Activated B cell treated with CpG ODN at 0.5 μM for 24 hours (primary cell): ENCODE measurements at regions not wholly inside any gene's neighbourhood (a gene's known extent, or its start where the extent isn't known, plus 50 kb on each side); places are given as distances from the start of the nearest gene placed in this dataset.

Experiments used
- ATAC-seq: fragments of 200-7000 bp; cut with Tn5 transposase; one replicate; pipeline ENCODE4 v1.10.0; 2021; ENCODE audit warnings: low read depth, mild to moderate bottlenecking, moderate library complexity
- CTCF ChIA-PET: fragments of 350-600 bp; sonication (Branson Sonifier 250); formaldehyde crosslinking; loops from one replicate; lab custom pipeline; 2021; ENCODE audit warnings: antibody characterized with exemption; lab: Charles Lee
- POLR2A ChIA-PET: fragments of 350-600 bp; sonication (Branson Sonifier 250); formaldehyde crosslinking; loops from one replicate; lab custom pipeline; 2021; ENCODE audit warnings: antibody characterized with exemption; lab: Charles Lee
- DNase-seq: peaks from one replicate; pipeline ENCODE4 v3.0.0; 2022
- H3K27ac Mint-ChIP-seq: one replicate; pipeline ENCODE4 v1.8.0; 2020; ENCODE audit warnings: mixed read lengths
- H3K27me3 Mint-ChIP-seq: one replicate; pipeline ENCODE4 v1.8.0; 2021; ENCODE audit warnings: mixed read lengths
- H3K36me3 Mint-ChIP-seq: one replicate; pipeline ENCODE4 v1.8.0; 2021; ENCODE audit warnings: low read depth, mixed read lengths
- H3K4me1 Mint-ChIP-seq: one replicate; pipeline ENCODE4 v1.8.0; 2021; ENCODE audit warnings: mixed read lengths
- H3K4me3 Mint-ChIP-seq: one replicate; pipeline ENCODE4 v1.8.0; 2020; ENCODE audit warnings: mild to moderate bottlenecking, mixed read lengths
- H3K9me3 Mint-ChIP-seq: one replicate; pipeline ENCODE4 v1.8.0; 2020; ENCODE audit warnings: mixed read lengths
- intact Hi-C: fragments of 100-400 bp; cut with micrococcal nuclease; formaldehyde crosslinking; loops from one replicate; pipeline ENCODE4 v1.15.1; 2024
- TF ChIP-seq, protein P1 (sequence below): fragments of 200-600 bp; IDR thresholded peaks from one replicate; pipeline ENCODE4 v1.8.0; 2022; ENCODE audit warnings: antibody characterized with exemption, mild to moderate bottlenecking

DNA sequence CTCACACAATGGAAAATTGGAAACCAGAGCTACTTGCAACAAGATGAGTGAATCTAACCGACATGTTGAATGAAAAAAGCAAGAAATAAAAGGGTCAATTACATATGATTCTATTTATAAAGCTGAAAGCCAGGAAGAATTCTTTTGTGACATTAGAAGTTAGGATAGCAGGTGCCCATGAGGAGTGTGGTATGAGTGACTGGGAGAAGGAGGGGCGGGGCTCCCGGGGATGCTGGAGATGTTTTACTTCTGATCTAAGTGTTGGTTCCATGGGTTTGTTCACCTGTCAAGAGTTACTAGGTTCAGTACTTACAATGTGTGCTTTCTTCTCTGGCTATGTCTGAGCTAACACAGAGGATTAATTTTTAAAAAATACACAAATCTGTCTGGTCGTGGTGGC lies 60.8 kb downstream of the NSMCE3 start:
- Mint-ChIP-seq H3K9me3 (no peaks in the 10 kb centered on the region), H3K36me3 (no peaks in the 10 kb centered on the region), H3K4me3 (no peak overlapping the region), H3K27me3 (peaks cover 11% of the 10 kb centered on the region), H3K27ac (no peak overlapping the region), H3K4me1 (no peaks in the 10 kb centered on the region)
- intact Hi-C loops, result no loop called here
- no peak for ATAC-seq
- ChIA-PET CTCF (no interaction called here), POLR2A (no interaction called here)
- TF ChIP-seq, protein P1, sequence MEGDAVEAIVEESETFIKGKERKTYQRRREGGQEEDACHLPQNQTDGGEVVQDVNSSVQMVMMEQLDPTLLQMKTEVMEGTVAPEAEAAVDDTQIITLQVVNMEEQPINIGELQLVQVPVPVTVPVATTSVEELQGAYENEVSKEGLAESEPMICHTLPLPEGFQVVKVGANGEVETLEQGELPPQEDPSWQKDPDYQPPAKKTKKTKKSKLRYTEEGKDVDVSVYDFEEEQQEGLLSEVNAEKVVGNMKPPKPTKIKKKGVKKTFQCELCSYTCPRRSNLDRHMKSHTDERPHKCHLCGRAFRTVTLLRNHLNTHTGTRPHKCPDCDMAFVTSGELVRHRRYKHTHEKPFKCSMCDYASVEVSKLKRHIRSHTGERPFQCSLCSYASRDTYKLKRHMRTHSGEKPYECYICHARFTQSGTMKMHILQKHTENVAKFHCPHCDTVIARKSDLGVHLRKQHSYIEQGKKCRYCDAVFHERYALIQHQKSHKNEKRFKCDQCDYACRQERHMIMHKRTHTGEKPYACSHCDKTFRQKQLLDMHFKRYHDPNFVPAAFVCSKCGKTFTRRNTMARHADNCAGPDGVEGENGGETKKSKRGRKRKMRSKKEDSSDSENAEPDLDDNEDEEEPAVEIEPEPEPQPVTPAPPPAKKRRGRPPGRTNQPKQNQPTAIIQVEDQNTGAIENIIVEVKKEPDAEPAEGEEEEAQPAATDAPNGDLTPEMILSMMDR, result no peak
- no peak for DNase-seq

DNA sequence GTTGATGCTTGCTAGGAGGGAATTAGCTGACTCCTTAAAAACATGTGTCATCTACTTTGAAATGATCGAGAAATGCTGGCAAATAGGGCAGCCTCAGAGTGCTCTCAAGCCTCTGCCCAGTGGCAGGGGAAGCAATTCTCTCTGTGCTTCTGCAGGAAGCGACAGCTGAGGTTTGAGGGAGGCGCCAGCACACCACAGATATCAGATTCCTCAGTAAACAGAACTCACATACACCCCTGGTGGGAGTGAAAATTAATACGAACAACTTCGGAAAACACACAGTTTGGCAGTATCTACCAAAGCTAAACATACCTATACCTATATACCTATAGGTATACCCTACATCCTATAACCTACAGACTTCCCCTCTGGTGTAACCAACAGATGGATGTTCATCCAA lies 61.3 kb downstream of the NSMCE3 start:
- CTCF ChIA-PET, result no interaction called here
- H3K27me3 Mint-ChIP-seq, result peaks cover 11% of the 10 kb centered on the region
- POLR2A ChIA-PET, result no interaction called here
- H3K4me3 Mint-ChIP-seq, result no peak overlapping the region
- no peaks in the 10 kb centered on the region for H3K36me3 Mint-ChIP-seq
- intact Hi-C loops, result no loop called here
- DNase-seq (no peak), ATAC-seq (no peak)
- H3K4me1 Mint-ChIP-seq, result no peaks in the 10 kb centered on the region
- H3K9me3 Mint-ChIP-seq, result no peaks in the 10 kb centered on the region
- H3K27ac Mint-ChIP-seq, result no peak overlapping the region
- TF ChIP-seq, protein P1, result no peak

DNA sequence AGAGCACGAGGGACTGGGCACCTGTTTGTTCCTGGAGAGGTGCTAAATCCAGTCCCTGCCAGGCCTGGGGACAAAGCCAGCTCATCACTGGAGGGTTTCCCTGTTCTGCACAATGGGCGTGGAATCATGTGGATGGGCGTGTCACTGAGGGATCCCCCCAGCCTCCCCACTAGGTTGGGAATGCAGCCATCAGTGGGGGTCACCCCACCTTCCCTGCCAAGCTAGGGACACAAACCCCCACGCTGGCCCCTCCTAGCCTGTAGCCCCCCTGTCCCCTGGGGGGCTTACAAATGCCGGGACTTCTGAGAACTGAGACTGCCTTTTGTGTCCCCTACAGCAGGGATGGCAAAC lies 61.9 kb downstream of the NSMCE3 start:
- no peaks in the 10 kb centered on the region for H3K4me1 Mint-ChIP-seq
- no peaks in the 10 kb centered on the region for H3K9me3 Mint-ChIP-seq
- H3K36me3 Mint-ChIP-seq, result no peaks in the 10 kb centered on the region
- DNase-seq (no peak), ATAC-seq (no peak)
- no peak overlapping the region for H3K27ac Mint-ChIP-seq
- H3K27me3 Mint-ChIP-seq, result peaks cover 11% of the 10 kb centered on the region
- POLR2A ChIA-PET, result no interaction called here
- CTCF ChIA-PET, result no interaction called here
- no peak overlapping the region for H3K4me3 Mint-ChIP-seq
- TF ChIP-seq, protein P1, result no peak
- intact Hi-C loops, result no loop called here

DNA sequence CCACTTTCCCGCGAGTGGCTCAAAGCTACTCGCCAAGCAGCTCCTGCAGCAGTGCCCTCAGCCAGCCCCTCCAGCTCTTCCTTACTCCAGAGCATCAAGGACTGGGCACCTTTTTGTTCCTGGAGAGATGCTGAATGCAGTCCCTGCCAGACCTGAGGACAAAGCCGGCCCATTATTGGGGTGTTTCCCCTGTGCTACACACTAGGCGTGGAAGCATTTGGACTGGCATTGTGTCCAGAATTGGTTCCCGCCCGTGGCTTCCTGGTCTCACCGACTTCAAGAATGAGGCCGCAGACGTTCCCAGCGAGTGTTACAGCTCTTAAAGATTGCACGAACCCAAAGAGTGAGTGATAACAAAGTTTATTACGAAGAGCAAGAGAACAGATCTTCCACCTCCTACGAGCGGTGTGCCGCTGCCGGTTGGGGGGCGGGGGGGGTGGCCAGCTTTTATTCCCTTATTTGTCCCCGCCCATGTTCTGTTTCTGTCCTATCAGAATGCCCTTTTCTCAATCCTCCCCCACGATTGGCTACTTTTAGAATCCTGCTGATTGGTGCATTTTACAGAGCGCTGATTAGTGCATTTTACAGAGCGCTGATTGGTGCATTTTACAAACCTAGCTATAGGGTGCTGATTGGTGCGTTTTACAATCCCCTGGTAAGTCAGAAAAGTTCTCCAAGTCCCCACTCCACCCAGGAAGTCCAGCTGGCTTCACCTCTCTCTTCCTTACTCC lies 62.4 kb downstream of the NSMCE3 start:
- intact Hi-C loops, result no loop called here
- TF ChIP-seq, protein P1, result no peak
- H3K9me3 Mint-ChIP-seq, result no peaks in the 10 kb centered on the region
- no peak overlapping the region for H3K27ac Mint-ChIP-seq
- CTCF ChIA-PET, result no interaction called here
- no peaks in the 10 kb centered on the region for H3K36me3 Mint-ChIP-seq
- POLR2A ChIA-PET, result no interaction called here
- ATAC-seq, result no peak
- no peak overlapping the region for H3K4me3 Mint-ChIP-seq
- DNase-seq, result no peak
- H3K4me1 Mint-ChIP-seq, result no peaks in the 10 kb centered on the region
- peaks cover 14% of the 10 kb centered on the region for H3K27me3 Mint-ChIP-seq

DNA sequence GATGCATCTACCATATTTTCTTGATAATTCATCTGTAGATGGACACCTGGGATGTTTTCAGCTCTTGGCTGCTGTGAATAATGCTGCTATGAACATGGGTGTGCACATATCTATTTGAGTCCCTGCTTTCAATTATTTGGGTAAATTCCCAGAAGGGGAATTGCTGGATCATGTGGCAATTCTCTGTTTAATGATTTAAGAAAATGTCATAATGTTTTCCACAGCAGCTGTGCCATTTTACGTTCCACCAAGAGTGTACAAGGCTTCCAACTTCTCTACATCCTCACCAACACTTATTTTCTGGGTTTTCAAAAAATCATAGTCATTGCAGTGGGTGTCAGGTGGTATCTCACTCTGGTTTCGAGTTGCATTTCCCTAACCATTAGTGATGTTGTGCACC lies 64.4 kb downstream of the NSMCE3 start:
- POLR2A ChIA-PET, result no interaction called here
- TF ChIP-seq, protein P1, result no peak
- intact Hi-C loops, result no loop called here

More for the DNA sequence above, 64.4 kb downstream of the NSMCE3 start:
- CTCF ChIA-PET, result no interaction called here
- H3K9me3 Mint-ChIP-seq, result no peaks in the 10 kb centered on the region
- H3K4me3 Mint-ChIP-seq, result no peak overlapping the region
- no peak for DNase-seq
- H3K36me3 Mint-ChIP-seq, result no peaks in the 10 kb centered on the region
- peaks cover 12% of the 10 kb centered on the region for H3K27me3 Mint-ChIP-seq
- H3K4me1 Mint-ChIP-seq, result no peaks in the 10 kb centered on the region
- H3K27ac Mint-ChIP-seq, result no peak overlapping the region
- ATAC-seq, result no peak
